ENCODE measurements at regions not wholly inside any gene's neighbourhood (a gene's known extent, or its start where the extent isn't known, plus 50 kb on each side); places are given as distances from the start of the nearest gene placed in this dataset.

DNA sequence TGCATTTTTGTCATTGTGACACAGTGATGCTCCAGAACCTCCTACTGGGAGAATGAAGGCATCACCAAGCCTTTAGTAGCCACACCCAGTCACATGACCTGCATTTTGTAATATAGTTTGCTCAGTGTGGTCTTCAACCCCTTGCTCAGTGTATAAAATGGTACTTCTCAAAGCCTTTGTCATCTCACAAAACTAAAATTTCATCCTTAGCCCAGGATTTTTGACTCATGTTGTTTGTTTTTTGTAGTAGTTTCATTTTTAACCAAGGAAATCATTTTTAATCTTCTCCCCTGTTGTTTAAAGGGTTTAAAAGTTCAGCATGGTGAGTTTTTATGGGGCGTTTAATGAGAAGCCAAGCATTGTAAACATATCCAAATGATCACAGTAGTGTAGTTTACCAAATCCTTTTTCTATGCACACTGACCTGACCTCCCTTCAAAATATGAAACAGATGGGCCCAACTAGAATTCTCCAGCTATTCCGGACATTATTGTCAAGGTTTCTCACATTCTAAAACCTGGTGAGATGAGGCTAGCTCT, 123.5 kb upstream of the IL12A start (continued):
- TF ChIP-seq OSR2 (tag by site-specific recombination; IDR thresholded peaks at IDR 0.05), result peak; percentile 92
- no peak for TF ChIP-seq ZNF624 (tag by site-specific recombination; IDR thresholded peaks at IDR 0.05)
- TF ChIP-seq, protein P1, sequence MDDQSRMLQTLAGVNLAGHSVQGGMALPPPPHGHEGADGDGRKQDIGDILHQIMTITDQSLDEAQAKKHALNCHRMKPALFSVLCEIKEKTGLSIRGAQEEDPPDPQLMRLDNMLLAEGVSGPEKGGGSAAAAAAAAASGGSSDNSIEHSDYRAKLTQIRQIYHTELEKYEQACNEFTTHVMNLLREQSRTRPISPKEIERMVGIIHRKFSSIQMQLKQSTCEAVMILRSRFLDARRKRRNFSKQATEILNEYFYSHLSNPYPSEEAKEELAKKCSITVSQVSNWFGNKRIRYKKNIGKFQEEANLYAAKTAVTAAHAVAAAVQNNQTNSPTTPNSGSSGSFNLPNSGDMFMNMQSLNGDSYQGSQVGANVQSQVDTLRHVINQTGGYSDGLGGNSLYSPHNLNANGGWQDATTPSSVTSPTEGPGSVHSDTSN (CRISPR knock-in tag; IDR thresholded peaks at IDR 0.05), result no peak
- TF ChIP-seq, protein P2, sequence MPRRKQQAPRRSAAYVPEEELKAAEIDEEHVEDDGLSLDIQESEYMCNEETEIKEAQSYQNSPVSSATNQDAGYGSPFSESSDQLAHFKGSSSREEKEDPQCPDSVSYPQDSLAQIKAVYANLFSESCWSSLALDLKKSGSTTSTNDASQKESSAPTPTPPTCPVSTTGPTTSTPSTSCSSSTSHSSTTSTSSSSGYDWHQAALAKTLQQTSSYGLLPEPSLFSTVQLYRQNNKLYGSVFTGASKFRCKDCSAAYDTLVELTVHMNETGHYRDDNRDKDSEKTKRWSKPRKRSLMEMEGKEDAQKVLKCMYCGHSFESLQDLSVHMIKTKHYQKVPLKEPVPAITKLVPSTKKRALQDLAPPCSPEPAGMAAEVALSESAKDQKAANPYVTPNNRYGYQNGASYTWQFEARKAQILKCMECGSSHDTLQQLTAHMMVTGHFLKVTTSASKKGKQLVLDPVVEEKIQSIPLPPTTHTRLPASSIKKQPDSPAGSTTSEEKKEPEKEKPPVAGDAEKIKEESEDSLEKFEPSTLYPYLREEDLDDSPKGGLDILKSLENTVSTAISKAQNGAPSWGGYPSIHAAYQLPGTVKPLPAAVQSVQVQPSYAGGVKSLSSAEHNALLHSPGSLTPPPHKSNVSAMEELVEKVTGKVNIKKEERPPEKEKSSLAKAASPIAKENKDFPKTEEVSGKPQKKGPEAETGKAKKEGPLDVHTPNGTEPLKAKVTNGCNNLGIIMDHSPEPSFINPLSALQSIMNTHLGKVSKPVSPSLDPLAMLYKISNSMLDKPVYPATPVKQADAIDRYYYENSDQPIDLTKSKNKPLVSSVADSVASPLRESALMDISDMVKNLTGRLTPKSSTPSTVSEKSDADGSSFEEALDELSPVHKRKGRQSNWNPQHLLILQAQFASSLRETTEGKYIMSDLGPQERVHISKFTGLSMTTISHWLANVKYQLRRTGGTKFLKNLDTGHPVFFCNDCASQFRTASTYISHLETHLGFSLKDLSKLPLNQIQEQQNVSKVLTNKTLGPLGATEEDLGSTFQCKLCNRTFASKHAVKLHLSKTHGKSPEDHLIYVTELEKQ (tag by site-specific recombination; IDR thresholded peaks at IDR 0.05; ENCODE audit: borderline replicate concordance), result peak; percentile 41; the same call in 1 of the 2 replicates
- no peak for TF ChIP-seq ZNF549 (tag by site-specific recombination; IDR thresholded peaks at IDR 0.05)
- TF ChIP-seq, protein P3, sequence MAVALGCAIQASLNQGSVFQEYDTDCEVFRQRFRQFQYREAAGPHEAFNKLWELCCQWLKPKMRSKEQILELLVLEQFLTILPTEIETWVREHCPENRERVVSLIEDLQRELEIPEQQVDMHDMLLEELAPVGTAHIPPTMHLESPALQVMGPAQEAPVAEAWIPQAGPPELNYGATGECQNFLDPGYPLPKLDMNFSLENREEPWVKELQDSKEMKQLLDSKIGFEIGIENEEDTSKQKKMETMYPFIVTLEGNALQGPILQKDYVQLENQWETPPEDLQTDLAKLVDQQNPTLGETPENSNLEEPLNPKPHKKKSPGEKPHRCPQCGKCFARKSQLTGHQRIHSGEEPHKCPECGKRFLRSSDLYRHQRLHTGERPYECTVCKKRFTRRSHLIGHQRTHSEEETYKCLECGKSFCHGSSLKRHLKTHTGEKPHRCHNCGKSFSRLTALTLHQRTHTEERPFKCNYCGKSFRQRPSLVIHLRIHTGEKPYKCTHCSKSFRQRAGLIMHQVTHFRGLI (tag by site-specific recombination; IDR thresholded peaks at IDR 0.05), result no peak
- TF ChIP-seq ZNF701 (tag by site-specific recombination; IDR thresholded peaks at IDR 0.05), result no peak
- no peak for TF ChIP-seq EGR2 (tag by site-specific recombination; IDR thresholded peaks at IDR 0.05; ENCODE audit: low read depth)
- TF ChIP-seq KLF10 (tag by site-specific recombination; IDR thresholded peaks at IDR 0.05), result peak; percentile 49; the same call in 1 of the 2 replicates
- TF ChIP-seq ZBTB8A (tag by site-specific recombination; IDR thresholded peaks at IDR 0.05), result no peak; the same call in 1 of the 2 replicates
- TF ChIP-seq ZNF146 (tag by site-specific recombination; IDR thresholded peaks at IDR 0.05), result 0 out of 2 replicates have a peak, but pooled peaks have one; percentile 17
- TF ChIP-seq ZEB2 (tag by site-specific recombination; IDR thresholded peaks at IDR 0.05), result 0 out of 2 replicates have a peak, but pooled peaks have one; percentile 45
- TF ChIP-seq ZNF785 (tag by site-specific recombination; IDR thresholded peaks at IDR 0.05), result no peak
- peak; percentile 31; the same call in 1 of the 2 replicates for TF ChIP-seq SCRT1 (tag by site-specific recombination; IDR thresholded peaks at IDR 0.05; ENCODE audit: borderline replicate concordance)
- TF ChIP-seq, protein P4, sequence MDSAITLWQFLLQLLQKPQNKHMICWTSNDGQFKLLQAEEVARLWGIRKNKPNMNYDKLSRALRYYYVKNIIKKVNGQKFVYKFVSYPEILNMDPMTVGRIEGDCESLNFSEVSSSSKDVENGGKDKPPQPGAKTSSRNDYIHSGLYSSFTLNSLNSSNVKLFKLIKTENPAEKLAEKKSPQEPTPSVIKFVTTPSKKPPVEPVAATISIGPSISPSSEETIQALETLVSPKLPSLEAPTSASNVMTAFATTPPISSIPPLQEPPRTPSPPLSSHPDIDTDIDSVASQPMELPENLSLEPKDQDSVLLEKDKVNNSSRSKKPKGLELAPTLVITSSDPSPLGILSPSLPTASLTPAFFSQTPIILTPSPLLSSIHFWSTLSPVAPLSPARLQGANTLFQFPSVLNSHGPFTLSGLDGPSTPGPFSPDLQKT (IDR thresholded peaks at IDR 0.05; ENCODE audit: borderline replicate concordance, low read depth, low read length), result no peak
- TF ChIP-seq, protein P5, sequence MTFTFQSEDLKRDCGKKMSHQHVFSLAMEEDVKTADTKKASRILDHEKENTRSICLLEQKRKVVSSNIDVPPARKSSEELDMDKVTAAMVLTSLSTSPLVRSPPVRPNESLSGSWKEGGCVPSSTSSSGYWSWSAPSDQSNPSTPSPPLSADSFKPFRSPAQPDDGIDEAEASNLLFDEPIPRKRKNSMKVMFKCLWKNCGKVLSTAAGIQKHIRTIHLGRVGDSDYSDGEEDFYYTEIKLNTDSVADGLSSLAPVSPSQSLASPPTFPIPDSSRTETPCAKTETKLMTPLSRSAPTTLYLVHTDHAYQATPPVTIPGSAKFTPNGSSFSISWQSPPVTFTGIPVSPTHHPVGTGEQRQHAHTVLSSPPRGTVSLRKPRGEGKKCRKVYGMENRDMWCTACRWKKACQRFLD (tag by site-specific recombination; IDR thresholded peaks at IDR 0.05), result no peak
- TF ChIP-seq, protein P6, sequence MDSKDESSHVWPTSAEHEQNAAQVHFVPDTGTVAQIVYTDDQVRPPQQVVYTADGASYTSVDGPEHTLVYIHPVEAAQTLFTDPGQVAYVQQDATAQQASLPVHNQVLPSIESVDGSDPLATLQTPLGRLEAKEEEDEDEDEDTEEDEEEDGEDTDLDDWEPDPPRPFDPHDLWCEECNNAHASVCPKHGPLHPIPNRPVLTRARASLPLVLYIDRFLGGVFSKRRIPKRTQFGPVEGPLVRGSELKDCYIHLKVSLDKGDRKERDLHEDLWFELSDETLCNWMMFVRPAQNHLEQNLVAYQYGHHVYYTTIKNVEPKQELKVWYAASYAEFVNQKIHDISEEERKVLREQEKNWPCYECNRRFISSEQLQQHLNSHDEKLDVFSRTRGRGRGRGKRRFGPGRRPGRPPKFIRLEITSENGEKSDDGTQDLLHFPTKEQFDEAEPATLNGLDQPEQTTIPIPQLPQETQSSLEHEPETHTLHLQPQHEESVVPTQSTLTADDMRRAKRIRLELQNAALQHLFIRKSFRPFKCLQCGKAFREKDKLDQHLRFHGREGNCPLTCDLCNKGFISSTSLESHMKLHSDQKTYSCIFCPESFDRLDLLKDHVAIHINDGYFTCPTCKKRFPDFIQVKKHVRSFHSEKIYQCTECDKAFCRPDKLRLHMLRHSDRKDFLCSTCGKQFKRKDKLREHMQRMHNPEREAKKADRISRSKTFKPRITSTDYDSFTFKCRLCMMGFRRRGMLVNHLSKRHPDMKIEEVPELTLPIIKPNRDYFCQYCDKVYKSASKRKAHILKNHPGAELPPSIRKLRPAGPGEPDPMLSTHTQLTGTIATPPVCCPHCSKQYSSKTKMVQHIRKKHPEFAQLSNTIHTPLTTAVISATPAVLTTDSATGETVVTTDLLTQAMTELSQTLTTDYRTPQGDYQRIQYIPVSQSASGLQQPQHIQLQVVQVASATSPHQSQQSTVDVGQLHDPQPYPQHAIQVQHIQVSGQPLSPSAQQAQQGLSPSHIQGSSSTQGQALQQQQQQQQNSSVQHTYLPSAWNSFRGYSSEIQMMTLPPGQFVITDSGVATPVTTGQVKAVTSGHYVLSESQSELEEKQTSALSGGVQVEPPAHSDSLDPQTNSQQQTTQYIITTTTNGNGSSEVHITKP (tag by site-specific recombination; IDR thresholded peaks at IDR 0.05), result peak; percentile 49; the same call in 1 of the 2 replicates
- TF ChIP-seq ZNF350 (tag by site-specific recombination; IDR thresholded peaks at IDR 0.05), result no peak
- peak; percentile 17; the same call in 1 of the 2 replicates for TF ChIP-seq ZFP69B (tag by site-specific recombination; IDR thresholded peaks at IDR 0.05)
- TF ChIP-seq ZNF707 (tag by site-specific recombination; IDR thresholded peaks at IDR 0.05), result no peak
- no peak for TF ChIP-seq ZNF239 (tag by site-specific recombination; IDR thresholded peaks at IDR 0.05)
- TF ChIP-seq FEZF1 (tag by site-specific recombination; IDR thresholded peaks at IDR 0.05), result peak; percentile 81

All from HEK293 (cell line).